SH-SY5Y (cell line): ENCODE measurements at regions not wholly inside any gene's neighbourhood (a gene's known extent, or its start where the extent isn't known, plus 50 kb on each side); places are given as distances from the start of the nearest gene placed in this dataset.

Source experiments
- GATA2 ChIP-seq: IDR thresholded peaks from 2 replicates; pipeline ENCODE4 v1.6.1; 2011; ENCODE audit warnings: mild to moderate bottlenecking, low read depth, low read length
- GATA3 ChIP-seq: IDR thresholded peaks from 2 replicates; pipeline ENCODE4 v1.6.1; 2011; ENCODE audit warnings: low read depth, mild to moderate bottlenecking, low read length, moderate library complexity

- no peak for TF ChIP-seq GATA2
- TF ChIP-seq GATA3 = no peak
Observed at GRCh38 chr1:36606641-36607262, 124.0 kb upstream of the CSF3R start.
